ENCODE measurements at regions not wholly inside any gene's neighbourhood (a gene's known extent, or its start where the extent isn't known, plus 50 kb on each side); places are given as distances from the start of the nearest gene placed in this dataset.
"Not testable (repeated sequence)": the region's sequence is repeated elsewhere in the genome, so short reads cannot be mapped to it uniquely, and the experiment has no call there.

GRCh38 chr22:46033256-46034200 lies 56.6 kb upstream of the WNT7B start:
- Histone ChIP-seq H3K4me1 (ENCODE audit: control insufficient read depth, low read length) (peaks cover 18% of the 10 kb centered on the region), H3K27me3 (ENCODE audit: control insufficient read depth, low read length) (no peaks in the 10 kb centered on the region), H3K27ac (ENCODE audit: low read depth, low read length) (no peak overlapping the region), H3F3A (ENCODE audit: control insufficient read depth, insufficient read depth) (peaks cover 5% of the 10 kb centered on the region; the same call in 1 of the 2 replicates), H3K4me2 (ENCODE audit: low read length) (no peak overlapping the region), H3K4me3 (ENCODE audit: low read length) (no peak overlapping the region), H4K20me1 (ENCODE audit: control insufficient read depth, insufficient read depth, low read depth, low read length) (no peaks in the 10 kb centered on the region), H3K36me3 (ENCODE audit: control insufficient read depth, low read length) (no peaks in the 10 kb centered on the region), H3K9me2 (replicated peaks; ENCODE audit: control insufficient read depth, low read length) (no peaks in the 10 kb centered on the region), H3K9me3 (ENCODE audit: control insufficient read depth, insufficient read depth, low read length) (no peaks in the 10 kb centered on the region), H3K79me2 (ENCODE audit: control insufficient read depth, low read length) (peaks cover 5% of the 10 kb centered on the region; the same call in 1 of the 2 replicates)
- TF ChIP-seq CTCF (IDR thresholded peaks at IDR 0.05; ENCODE audit: low read depth, low read length, poor library complexity, severe bottlenecking) (no peak), EZH2phosphoT487 (IDR thresholded peaks at IDR 0.05; ENCODE audit: borderline replicate concordance, low read length) (no peak)

GRCh38 chr22:46034480-46034879 lies 57.5 kb upstream of the WNT7B start:
- H3F3A ChIP-seq (ENCODE audit: control insufficient read depth, insufficient read depth); H4K20me1 ChIP-seq (ENCODE audit: control insufficient read depth, insufficient read depth, low read depth, low read length); H3K27ac ChIP-seq (ENCODE audit: low read depth, low read length); H3K4me3 ChIP-seq (ENCODE audit: low read length); H3K9me2 ChIP-seq (replicated peaks; ENCODE audit: control insufficient read depth, low read length); H3K79me2 ChIP-seq (ENCODE audit: control insufficient read depth, low read length); H3K36me3 ChIP-seq (ENCODE audit: control insufficient read depth, low read length); H3K9me3 ChIP-seq (ENCODE audit: control insufficient read depth, insufficient read depth, low read length); H3K27me3 ChIP-seq (ENCODE audit: control insufficient read depth, low read length): not testable (repeated sequence)
- peak overlapping the region; percentile 65; the same call in 1 of the 2 replicates for H3K4me2 ChIP-seq (ENCODE audit: low read length)
- peaks cover 18% of the 10 kb centered on the region for H3K4me1 ChIP-seq (ENCODE audit: control insufficient read depth, low read length)

- H3K9me3 ChIP-seq (ENCODE audit: control insufficient read depth, insufficient read depth, low read length), result no peaks in the 10 kb centered on the region
Observed at GRCh38 chr22:46035380-46035741, 58.4 kb upstream of the WNT7B start.

More at GRCh38 chr22:46035380-46035741, 58.4 kb upstream of the WNT7B start:
- Histone ChIP-seq H3K27ac (ENCODE audit: low read depth, low read length) (no peak overlapping the region), H3K9me2 (replicated peaks; ENCODE audit: control insufficient read depth, low read length) (no peaks in the 10 kb centered on the region), H3K79me2 (ENCODE audit: control insufficient read depth, low read length) (peaks cover 5% of the 10 kb centered on the region; the same call in 1 of the 2 replicates), H3K27me3 (ENCODE audit: control insufficient read depth, low read length) (no peaks in the 10 kb centered on the region), H3F3A (ENCODE audit: control insufficient read depth, insufficient read depth) (peaks cover 5% of the 10 kb centered on the region; the same call in 1 of the 2 replicates), H3K4me3 (ENCODE audit: low read length) (peak overlapping the region; percentile 75), H3K4me2 (ENCODE audit: low read length) (peak overlapping the region; percentile 65), H4K20me1 (ENCODE audit: control insufficient read depth, insufficient read depth, low read depth, low read length) (no peaks in the 10 kb centered on the region), H3K36me3 (ENCODE audit: control insufficient read depth, low read length) (no peaks in the 10 kb centered on the region), H3K4me1 (ENCODE audit: control insufficient read depth, low read length) (peaks cover 19% of the 10 kb centered on the region)
- no peak for TF ChIP-seq CTCF (IDR thresholded peaks at IDR 0.05; ENCODE audit: low read depth, low read length, poor library complexity, severe bottlenecking)
- no peak for TF ChIP-seq EZH2phosphoT487 (IDR thresholded peaks at IDR 0.05; ENCODE audit: borderline replicate concordance, low read length)
